NCI-H2081 (cell line): ENCODE measurements at regions not wholly inside any gene's neighbourhood (a gene's known extent, or its start where the extent isn't known, plus 50 kb on each side); places are given as distances from the start of the nearest gene placed in this dataset.
A peak's percentile ranks its signal among the peaks of the same experiment; 100 is the strongest.

Source experiments
- DNase-seq, 2 experiments: peaks; one replicate each; lab custom pipeline; 2025; lab: John Stamatoyannopoulos, UW

DNA sequence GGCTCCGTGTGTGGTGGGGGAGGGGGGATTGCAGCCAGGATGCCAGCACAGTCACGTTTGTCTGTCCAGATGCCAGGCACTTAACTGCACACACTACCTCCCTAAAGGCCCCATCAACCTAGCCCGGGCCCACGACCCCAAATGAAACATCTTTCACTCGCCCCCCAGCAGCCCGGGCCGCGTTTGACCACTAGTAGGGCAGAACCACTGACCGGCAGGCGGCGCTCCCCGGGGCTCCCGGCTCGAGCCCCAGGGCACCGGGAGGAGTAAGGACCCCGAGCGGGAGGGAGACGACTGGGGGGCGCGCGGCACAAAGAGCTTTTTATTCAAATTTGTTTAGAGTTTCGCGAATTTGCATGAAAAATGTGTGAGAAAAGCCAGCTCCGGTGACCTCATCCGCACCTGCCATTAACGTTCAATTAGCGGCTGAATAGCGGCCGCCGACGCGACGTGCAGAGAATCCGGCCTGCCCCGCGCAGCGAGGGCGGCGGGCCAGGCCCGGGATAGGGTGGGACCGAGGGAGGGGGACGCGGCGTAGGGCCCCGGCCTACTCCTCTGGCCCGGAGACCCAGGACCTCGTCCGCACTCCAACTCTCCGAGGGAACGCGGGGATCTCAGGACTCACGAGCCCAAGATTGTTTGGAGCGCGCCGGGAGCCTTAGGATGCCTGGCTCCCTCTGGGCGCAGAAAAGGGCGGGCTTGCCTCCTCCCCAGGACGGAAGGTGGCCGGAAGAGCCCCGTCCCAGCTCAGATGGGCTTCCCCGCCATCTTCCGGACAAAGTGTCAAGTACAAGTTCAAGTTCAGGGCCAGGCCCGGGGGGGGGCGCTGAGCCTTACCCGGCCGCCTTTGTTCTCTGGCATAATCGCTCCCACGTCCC is 64.9 kb upstream of the POLG start:
- DNase-seq = peak; percentile 36 to 66

DNA sequence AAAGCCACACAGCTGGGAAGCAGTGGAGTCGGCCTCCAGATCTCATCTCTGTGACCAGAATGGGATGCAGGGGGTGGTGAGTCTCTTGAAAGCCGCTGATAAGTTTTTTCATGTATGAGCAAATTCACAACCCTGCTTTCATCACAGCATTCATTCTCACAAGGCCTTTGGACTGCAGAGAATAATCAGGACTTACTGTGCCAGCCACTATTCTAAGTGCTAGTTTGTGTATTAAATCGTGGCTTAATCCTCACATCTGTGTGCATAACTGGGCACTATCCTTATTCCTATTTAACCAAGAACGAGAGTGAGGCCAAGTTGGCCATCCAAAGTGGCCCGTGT is 64.2 kb upstream of the POLG start:
- DNase-seq = no peak

DNA sequence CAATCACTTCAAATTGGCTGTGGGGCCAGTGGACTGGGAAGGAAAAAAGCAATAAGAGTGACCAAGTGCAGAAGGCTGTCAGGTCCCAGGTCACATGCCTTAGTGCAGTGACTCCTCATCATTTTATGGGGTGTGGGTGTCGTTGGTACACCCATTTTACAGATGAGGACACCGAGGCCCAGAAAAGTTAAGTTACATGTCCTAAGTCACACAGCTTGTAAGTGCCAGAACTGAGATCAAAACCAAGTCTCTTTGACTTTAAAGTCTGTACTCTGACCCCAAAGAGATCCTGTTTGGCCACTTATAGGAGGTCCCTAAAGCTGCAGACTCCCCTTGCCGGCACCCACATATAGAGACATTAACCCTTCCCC is 63.0 kb upstream of the POLG start:
- DNase-seq = no peak

DNA sequence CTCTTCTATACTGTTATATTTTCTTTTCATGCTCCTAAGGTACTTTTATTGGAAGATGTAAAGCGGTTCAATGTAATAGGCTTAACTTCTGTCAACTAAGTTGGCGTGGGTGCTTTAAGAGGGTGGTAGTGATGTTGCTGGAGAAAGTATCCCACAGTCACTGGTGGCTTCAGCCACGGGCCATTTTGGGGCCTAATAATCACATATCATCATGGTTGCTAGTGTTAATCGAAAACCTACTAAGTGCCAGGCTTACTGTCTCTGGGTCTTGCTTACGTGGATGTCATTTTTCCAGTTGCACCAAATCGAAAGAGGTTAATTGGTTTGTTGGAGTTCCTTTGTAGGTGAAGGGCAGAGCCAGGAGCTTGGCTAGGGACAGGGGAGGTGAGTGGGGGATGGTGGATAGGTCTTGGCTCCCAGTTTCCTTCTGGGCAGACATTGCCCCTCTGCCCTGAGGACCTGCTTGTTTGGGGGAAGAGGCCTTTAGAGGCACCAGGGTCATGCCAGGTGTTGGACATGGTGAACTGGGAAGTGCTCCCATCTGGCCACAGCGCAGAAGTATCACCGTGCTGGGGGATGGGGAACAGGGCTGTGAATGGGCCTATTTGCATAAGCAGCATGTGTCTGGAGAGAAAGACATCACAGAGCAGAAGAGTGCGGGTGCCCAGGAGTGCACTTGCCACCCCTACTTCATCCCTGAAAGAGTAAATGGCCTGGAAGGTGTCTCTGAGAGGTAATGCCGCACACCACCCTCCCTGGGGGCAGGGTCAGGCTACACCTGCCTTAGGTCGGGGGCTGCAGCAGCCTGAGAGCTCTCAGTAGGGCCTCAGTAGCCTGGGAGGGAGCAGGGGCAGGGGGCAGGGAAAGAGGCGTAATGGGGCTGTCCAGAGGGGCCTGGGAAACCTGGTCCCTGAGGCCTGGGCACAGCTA is 62.4 kb upstream of the POLG start:
- no peak for DNase-seq

DNA sequence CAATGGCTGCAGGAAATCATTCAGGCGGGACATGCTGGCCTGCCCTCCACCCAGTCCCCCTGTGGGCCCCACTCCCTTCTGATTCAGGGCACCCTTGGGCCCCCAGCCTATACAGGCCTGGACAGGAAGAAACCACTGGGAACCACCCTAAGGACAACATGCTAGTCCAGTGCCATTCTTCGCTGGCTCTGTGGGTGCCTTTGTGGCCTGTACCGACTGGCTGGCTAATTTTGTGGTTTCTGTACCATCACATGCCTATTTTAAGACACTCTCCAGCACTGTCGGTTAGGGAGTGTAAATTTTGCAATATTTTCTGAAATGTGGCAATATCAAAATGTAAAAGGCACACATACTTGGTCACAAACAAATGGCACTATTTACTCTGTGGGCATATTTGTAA is 61.4 kb upstream of the POLG start:
- no peak for DNase-seq

DNA sequence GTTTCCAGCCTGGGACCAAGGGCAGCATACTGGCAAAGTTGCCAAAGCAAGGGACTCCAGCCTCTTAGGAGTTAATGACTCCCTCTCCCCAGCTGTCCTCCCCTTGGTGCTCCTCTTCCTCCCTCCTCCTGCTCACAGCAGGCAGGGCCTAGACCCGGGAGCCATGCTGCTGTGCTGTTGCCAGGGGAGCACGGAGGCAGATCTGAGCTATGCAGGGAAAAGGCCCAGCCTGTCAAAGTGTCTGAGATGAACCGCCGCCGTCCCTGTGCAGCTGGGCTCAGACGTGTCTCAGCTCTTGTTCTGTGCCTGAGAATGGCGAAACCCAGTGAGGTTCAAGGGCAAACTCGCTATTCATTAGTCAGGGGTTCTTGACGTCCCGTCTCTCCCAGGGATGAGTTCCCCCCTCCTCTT is 60.8 kb upstream of the POLG start:
- no peak for DNase-seq

DNA sequence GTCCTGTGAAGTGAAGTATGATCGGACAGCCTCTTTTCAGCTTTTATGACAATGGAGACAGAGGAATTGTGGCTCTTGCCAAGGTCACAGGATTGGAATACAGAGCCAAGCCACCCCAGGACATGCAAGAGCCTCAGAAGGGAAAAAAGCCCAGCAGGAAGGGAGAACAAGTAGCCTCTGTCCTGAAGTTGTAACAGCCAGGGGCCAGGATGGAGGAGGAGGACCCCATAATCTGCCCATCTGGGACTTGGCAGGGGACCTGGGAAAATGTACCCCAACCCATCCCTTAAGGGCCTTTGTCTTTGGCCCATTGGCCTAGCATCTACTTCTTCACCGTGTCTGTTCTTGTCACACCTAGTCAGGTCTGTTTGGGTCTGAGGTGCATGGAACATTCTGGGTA is 60.4 kb upstream of the POLG start:
- DNase-seq = no peak

DNA sequence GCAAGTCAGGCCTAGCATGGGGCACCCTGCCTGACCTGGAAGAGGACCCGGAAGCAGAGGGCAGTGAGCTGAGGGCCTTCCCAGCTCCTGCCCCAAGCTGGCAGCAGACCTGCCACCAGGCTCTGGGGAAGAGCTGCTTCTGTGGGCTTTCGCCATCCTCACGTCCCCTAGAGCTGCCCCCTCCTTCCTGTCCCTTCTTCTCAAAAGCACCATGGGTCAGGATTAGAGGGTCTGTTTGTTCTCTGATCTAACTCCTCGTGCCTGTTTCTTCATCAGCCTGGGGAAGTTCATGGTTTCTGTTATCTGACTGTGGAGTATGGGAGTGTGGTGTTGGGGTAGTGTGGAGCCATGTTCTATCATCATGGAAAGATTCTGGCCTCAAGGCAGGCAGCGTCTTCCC is 58.4 kb upstream of the POLG start:
- no peak for DNase-seq

DNA sequence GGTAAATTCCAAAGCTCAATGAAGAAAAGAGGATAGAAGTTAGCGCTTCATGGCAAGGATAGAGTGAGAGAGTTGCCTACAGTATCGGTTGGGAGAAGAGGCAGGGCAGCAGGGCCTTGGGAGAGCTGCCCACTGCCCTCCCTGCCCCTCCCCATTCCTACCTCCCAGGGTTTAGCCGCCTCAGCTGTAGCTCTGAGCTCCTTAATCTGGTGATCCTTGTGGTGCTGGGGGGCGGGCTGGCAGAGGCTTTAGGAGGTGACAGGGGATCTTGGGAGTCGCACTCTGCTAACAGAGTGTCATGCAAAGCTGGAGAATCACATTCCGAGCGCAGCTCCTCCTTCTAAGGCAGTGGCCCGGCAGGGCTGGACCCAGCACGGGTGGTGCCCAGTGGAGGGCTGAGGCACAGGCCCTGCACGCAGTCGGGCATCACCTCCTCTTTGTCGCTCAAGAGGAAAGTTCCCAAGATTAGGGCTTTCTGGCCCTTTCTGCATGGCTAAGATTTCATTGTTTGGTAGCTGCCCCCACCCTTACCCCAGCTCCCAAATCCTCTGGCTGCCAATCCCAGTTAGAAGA is 57.1 kb upstream of the POLG start:
- no peak for DNase-seq

DNA sequence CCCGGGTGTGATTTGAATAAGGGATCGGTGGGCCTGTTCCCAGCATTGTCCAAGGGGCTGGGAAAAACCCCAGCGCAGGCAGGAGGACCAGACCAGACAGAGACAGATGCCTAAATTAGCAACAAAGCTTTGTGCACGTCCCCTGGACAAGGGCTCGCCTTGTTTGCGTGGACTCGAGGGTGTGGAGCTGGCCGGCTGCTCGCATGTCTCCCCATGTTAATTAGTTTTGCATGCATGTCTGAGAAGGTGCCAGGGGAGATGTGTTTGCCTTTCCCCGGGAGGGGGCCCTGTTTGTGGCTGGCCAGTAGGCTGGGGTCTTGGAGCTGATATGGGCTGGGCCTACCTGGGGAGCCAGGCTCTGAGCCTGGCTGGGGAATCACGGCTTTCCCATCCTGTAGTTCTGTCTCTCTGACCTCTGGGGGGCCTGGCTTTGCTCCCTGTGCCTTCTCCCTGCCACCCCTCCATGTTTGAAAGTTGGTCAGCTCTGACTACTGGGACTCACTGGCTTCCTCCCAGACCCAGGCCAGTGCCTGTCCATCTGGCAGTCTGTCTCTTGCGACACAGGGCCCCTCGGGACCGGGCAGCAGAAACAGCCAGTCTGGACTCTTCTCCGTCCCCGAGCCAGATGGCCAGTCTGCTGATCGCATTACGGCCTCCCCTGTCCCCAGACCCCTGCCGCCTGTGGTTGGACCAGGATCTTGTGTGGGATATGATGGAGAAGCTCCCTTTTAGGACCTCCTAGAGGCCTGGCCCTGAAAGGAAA is 55.4 kb upstream of the POLG start:
- DNase-seq = no peak

DNA sequence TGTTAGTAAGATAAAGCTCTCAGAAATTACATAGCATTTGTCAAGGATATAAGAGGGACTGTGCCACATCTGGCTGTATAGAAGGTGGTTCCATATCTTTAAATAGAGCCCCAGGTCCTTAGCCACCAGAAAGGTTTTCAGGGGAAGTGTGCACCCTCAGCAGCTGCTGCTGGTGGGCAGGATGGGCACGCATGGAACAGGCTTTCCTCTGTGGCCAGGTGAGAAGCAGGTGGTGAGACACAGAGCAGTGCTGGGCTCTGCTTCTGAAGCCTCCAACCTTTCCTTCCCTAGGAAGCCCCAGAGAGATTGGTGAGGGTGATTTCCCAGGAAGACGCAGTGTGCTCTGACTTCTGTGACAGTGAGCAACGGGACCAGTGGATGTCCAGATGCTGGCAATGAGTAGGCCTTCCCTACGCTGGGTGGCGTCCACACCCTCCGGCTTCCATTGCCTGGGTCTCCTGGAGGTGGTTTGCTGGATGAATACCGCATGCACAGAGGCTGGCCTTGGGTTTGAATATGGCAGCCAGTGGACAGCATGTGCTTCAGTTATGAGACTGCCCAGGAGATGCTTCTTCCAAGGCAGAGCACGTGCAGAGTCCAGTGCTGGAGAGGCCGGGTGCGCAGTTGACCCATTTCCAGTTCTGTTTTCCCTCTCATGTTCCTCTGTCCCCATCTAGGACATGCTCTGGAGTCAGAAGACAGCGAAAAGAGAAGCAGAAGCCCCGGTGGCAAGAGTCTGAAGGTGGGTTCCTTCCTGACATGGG is 52.7 kb upstream of the POLG start:
- no peak for DNase-seq

DNA sequence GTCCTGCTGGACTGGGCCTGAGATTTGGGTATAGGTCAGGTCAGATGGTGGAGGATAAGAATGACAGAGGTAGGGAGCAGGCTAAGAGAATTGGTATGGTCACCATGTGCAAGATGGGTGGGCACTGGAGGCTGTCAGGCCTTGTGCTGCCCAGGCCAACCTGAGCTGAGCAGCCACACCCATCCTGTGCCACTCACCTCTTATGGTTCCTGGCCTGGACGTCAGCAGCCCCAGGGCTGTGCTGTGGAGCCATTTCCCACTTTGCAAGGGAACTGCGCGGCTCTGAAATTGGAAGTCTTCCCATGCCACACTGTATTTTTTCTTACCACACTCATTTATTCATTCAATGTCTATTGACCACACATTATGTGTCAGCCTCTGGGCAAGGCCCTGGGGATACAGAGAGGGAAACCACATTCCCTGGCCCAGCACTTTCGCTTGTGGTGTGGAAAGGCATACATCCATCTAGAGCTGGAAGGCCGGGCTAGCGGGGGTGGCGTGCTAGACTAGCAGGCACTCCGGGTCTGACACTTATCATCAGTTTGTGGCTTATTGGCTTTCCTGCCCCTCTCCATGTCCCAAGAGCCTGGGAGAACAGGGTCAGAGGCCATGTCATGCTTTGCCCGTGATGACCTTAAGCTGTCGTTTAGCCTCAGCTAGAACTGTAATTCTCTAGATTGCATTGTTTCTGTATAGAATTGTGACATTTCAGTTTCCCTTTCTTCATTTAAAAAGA is 51.1 kb upstream of the POLG start:
- DNase-seq = no peak
